Duodenal mucosa (tissue), 2 donors: ENCODE measurements at regions not wholly inside any gene's neighbourhood (a gene's known extent, or its start where the extent isn't known, plus 50 kb on each side); places are given as distances from the start of the nearest gene placed in this dataset.

Experiments used
- H3K27ac ChIP-seq: one replicate; pipeline ENCODE4 v1.7.0; 2013; ENCODE audit warnings: low read depth, low read length
- H3K27me3 ChIP-seq, 2 donors: one replicate each; pipeline ENCODE4 v1.7.0; 2013; ENCODE audit warnings: low read length in 2 of 2, control low read depth in 1 of 2; ENCODE audit not compliant: insufficient read depth in 2 of 2, control insufficient read depth in 1 of 2
- H3K36me3 ChIP-seq, 2 donors: one replicate each; pipeline ENCODE4 v1.7.0; 2013; ENCODE audit warnings: low read length in 2 of 2, control low read depth in 1 of 2; ENCODE audit not compliant: insufficient read depth in 2 of 2, control insufficient read depth in 1 of 2
- H3K4me1 ChIP-seq, 2 donors: one replicate each; pipeline ENCODE4 v1.7.0; 2013; ENCODE audit warnings: low read length in 2 of 2, control low read depth in 1 of 2; ENCODE audit not compliant: insufficient read depth in 2 of 2, control insufficient read depth in 1 of 2
- H3K4me3 ChIP-seq, 2 donors: one replicate each; pipeline ENCODE4 v1.7.0; 2013; ENCODE audit warnings: low read length in 2 of 2, low read depth in 1 of 2
- H3K9ac ChIP-seq, 2 donors: one replicate each; pipeline ENCODE4 v1.7.0; 2013; ENCODE audit warnings: low read length in 2 of 2, low read depth in 1 of 2
- H3K9me3 ChIP-seq, 2 donors: one replicate each; pipeline ENCODE4 v1.7.0; 2013; ENCODE audit warnings: low read length in 2 of 2, control low read depth in 1 of 2; ENCODE audit not compliant: control insufficient read depth in 1 of 2

DNA sequence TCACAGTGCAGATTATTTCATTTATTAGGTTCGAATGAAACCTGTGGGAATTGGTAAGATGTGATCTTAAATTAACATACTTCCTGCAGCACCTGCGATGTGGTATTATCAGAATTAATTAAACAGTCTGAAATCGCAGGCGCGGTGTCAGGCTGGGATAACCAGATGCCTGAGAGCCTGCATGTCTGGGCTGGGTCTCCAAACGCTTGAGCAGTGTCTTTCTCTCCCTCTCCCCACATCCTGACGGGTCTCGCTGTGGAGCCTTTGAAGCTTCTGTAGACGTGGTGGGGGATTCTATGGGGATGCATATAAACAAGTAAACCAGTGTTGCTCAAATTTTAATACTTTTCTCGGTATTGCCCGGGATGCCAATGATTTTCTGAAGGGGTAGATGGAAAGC lies 366.2 kb upstream of the SPRED2 start:
- Histone ChIP-seq H3K9me3 (no peaks in the 10 kb centered on the region), H3K4me3 (no peak overlapping the region), H3K27me3 (no peaks in the 10 kb centered on the region), H3K9ac (no peak overlapping the region), H3K36me3 (no peaks in the 10 kb centered on the region), H3K4me1 (no peaks in the 10 kb centered on the region), H3K27ac (no peak overlapping the region)

DNA sequence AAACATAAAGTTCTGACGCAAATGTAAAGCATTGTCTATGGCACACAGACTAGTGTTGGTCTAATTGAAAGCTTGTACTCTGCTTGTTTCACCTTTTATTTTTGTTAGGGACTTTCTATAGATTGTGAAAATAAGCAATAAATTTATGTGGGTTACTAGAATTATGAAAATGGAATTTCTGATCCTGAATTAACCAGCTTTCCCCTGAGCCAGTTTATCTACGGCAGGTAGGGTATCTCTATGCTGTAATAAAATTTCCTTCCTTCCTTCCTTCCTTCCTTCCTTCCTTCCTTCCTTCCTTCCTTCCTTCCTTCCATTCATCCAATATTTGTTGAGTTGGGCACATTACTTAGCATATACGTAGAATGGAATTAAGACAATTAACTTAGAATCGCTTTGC lies 362.6 kb upstream of the SPRED2 start:
- H3K4me1 ChIP-seq: no peaks in the 10 kb centered on the region
- H3K27ac ChIP-seq: no peak overlapping the region
- H3K9ac ChIP-seq: no peak overlapping the region
- no peaks in the 10 kb centered on the region for H3K36me3 ChIP-seq
- H3K4me3 ChIP-seq: no peak overlapping the region
- H3K27me3 ChIP-seq: no peaks in the 10 kb centered on the region
- H3K9me3 ChIP-seq: no peaks in the 10 kb centered on the region

DNA sequence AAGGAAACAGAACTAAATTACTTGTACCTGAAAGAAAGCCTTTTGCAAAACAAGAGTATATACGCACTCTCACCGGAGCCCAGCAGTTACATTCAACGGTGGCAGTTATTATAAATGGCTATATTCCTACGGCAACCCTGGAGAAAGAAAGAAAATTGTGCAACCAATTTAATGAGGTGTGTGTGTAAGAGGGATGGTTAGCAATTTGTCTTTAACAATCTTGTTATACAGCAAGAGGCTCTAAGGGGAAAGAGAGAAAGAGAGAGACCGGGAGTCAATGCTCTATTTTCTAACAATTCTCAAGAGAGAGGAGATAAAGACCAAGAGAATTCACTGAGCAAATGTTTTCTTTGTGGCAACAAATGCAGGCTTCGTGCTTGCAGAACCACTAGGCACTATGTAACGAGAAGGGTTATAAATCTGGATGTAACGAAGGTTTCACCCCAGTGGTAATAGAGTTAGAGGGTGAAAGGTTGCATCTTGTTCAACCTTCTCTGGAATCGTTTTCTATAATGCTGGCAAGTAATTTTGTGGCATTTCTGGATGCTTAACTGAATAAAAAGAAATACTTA lies 359.1 kb upstream of the SPRED2 start:
- Histone ChIP-seq H3K27me3 (no peaks in the 10 kb centered on the region), H3K9me3 (no peaks in the 10 kb centered on the region), H3K27ac (no peak overlapping the region), H3K4me3 (no peak overlapping the region), H3K4me1 (no peaks in the 10 kb centered on the region), H3K9ac (no peak overlapping the region), H3K36me3 (no peaks in the 10 kb centered on the region)

DNA sequence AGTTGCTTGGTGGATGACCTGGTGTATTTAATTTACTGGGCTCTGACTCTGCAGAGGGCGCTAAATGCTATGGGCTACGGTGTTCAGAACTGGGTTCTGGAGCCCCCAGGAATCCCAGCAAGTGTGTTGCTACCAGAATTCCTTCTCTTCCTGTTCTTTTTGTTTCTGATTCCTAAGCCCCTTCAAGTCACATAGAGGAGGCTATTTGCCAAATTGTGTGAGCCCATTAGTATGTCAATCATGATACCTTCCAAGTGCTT lies 358.2 kb upstream of the SPRED2 start:
- H3K36me3 ChIP-seq: no peaks in the 10 kb centered on the region
- no peaks in the 10 kb centered on the region for H3K27me3 ChIP-seq
- no peak overlapping the region for H3K27ac ChIP-seq
- H3K9ac ChIP-seq: no peak overlapping the region
- no peaks in the 10 kb centered on the region for H3K4me1 ChIP-seq
- H3K9me3 ChIP-seq: no peaks in the 10 kb centered on the region
- no peak overlapping the region for H3K4me3 ChIP-seq

DNA sequence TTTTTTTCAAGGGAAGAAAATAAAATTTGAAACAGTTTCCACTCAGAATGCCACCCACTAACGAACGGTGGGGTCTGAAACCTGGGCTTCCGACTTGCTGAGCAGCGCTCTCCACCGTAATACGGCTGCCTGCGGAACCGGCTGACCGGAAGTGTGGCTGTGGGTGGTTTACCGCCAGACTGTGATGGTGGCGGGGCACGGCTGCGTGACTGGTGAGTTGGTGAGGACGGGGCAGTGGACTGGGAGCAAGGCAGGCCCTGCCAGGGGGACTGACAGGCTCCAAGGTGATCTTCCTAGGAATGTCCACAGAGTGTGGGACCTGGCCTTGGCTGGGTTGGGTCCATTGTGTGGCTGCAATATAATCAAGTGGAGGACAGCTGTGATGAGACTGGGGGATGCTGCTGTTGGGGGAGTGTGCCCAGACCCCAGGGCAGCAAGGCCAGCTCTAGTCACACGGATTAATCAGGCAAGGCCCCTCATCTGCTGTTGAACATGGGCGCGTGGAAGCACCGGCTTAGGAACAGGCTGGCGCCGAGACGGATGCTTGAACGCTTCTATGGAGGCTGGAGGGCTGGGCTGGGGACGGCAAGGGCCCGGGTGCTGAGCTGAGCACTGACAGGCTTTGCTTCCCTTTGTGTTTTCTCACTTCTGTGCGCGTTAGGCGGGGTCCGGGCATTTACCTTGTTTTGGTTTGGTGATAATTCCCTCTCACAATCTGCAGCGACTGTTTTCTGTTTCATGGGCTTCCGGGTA lies 357.7 kb upstream of the SPRED2 start:
- Histone ChIP-seq H3K4me3 (no peak overlapping the region), H3K9me3 (no peaks in the 10 kb centered on the region), H3K4me1 (no peaks in the 10 kb centered on the region), H3K9ac (no peak overlapping the region), H3K27ac (no peak overlapping the region), H3K36me3 (no peaks in the 10 kb centered on the region), H3K27me3 (no peaks in the 10 kb centered on the region)

DNA sequence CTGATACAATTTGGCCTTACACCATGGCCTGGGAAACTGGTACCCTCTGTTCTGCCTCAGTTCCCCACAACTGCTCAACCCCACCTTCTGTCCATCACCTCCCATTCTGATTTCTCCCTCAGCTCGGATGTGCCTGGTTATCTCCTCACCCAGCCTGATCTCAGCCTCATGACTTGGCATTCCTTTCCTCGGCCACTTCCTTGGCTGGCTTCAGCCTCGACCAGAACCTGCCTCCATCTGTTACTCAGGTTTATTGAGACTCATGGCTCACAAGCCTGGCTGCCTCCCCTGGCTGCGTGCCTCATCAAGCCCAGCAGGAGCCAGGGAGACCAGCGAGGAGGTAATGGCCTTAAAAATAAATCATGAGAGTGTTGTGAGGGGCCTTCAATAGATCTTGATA lies 356.2 kb upstream of the SPRED2 start:
- no peaks in the 10 kb centered on the region for H3K36me3 ChIP-seq
- H3K4me3 ChIP-seq: no peak overlapping the region
- H3K4me1 ChIP-seq: no peaks in the 10 kb centered on the region
- no peaks in the 10 kb centered on the region for H3K27me3 ChIP-seq
- H3K27ac ChIP-seq: no peak overlapping the region
- no peak overlapping the region for H3K9ac ChIP-seq
- H3K9me3 ChIP-seq: no peaks in the 10 kb centered on the region

DNA sequence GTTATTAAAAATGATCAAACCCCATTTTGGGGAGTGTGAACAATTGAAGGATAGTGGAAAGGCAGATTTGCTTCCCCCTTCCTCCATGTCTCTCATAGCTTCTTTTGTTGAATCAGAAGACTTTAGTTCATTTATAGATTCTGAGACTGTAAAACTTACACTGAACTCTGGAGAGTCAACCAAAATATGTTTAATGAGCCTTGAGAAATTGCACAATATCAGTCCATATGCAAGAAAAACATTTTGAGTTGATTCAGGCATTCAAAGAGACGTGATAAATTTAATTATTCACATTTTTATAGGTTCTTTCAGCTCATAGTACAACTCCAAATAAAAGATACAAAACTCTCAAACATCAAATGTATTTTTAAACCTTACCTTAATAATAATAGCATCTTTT lies 354.4 kb upstream of the SPRED2 start:
- H3K4me3 ChIP-seq: no peak overlapping the region
- no peaks in the 10 kb centered on the region for H3K36me3 ChIP-seq
- H3K4me1 ChIP-seq: no peaks in the 10 kb centered on the region
- no peaks in the 10 kb centered on the region for H3K9me3 ChIP-seq
- H3K27ac ChIP-seq: no peak overlapping the region
- no peaks in the 10 kb centered on the region for H3K27me3 ChIP-seq
- H3K9ac ChIP-seq: no peak overlapping the region

DNA sequence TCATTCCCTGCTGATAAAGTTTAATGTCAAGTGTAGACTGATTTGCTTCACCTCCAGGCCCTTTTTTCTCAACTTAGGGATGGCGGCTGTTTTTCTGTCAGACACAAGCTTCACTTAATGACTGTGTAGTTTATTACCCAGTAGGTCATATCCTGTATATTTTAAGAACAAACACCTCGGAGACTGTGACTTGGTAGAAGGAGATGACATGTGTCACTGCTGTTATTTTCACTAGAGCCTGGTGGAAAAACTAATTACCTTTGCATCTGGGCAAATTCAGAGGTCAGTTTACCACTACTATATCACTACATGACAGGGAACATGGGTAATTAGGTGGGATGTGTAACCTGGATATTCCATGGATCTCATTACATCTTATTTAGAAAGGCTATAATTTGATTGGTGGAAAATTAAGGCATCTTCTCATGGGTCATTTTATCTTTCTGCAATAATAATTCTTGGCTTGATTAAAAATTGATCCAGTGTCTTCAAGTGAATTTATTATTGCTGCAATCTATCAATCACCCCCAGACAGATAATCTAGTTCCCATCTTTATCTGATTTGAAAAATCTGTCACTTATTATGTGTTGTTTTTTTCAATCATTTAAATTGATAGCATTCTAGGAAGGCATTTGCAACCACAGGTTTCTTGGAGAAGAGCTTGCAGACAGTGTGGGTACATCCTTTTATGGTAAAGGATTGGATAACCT lies 353.8 kb upstream of the SPRED2 start:
- Histone ChIP-seq H3K9me3 (no peaks in the 10 kb centered on the region), H3K4me3 (no peak overlapping the region), H3K27me3 (no peaks in the 10 kb centered on the region), H3K36me3 (no peaks in the 10 kb centered on the region), H3K4me1 (no peaks in the 10 kb centered on the region), H3K27ac (no peak overlapping the region), H3K9ac (no peak overlapping the region)

DNA sequence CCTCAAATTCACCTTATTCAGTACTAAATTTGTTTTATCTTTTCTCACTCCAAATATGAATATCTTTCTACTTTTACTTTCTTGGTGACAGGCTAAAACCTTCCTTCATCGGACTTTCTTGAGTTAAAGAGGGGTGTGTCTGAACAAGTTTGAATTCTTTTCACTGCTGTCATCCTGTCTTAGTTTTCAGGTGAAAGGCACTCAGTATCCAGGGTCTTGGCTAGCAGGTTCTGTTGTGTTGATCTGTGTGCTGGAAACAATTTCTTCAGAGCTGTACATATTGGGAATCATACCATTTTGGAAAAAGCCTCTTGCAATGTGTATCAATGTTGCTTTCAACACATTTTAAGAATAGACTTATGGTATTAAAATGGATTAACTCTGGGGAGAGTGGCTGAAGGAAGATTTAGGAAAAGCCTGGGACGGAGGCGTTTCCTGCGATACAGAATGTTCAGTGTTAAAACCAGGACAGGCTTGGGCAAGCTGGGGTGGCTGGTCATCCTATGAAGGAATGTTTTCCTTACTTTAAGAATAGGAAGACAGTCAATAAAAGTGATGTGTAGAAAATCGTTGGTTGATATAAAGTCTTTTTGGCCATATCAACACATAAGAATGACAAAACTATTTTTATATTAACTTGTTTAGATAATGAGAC lies 350.7 kb upstream of the SPRED2 start:
- Histone ChIP-seq H3K4me1 (no peaks in the 10 kb centered on the region), H3K27ac (no peak overlapping the region), H3K9ac (no peak overlapping the region), H3K36me3 (no peaks in the 10 kb centered on the region), H3K9me3 (no peaks in the 10 kb centered on the region), H3K4me3 (no peak overlapping the region), H3K27me3 (no peaks in the 10 kb centered on the region)

DNA sequence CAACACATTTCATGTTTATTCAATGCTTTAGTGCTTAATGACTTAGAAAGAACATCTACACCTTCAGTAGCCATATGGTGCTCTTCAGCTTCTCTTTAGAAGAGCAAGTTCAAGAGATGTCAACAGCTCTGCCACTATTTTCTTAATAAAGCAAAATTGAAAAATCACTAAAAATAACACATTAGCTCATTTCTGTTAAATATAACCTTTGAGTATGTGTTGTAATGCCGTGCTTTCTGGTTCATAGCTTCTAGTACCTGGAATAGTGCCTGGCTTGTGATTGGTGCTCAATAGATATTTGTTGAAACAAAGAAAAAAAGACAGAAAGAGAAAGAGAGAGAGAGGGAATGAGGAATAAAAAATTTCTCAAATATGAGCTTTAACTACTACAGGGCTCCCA lies 349.8 kb upstream of the SPRED2 start:
- Histone ChIP-seq H3K9me3 (no peaks in the 10 kb centered on the region), H3K4me3 (no peak overlapping the region), H3K27ac (no peak overlapping the region), H3K9ac (no peak overlapping the region), H3K36me3 (no peaks in the 10 kb centered on the region), H3K4me1 (no peaks in the 10 kb centered on the region), H3K27me3 (no peaks in the 10 kb centered on the region)
